ENCODE measurements at regions not wholly inside any gene's neighbourhood (a gene's known extent, or its start where the extent isn't known, plus 50 kb on each side); places are given as distances from the start of the nearest gene placed in this dataset.

DNA sequence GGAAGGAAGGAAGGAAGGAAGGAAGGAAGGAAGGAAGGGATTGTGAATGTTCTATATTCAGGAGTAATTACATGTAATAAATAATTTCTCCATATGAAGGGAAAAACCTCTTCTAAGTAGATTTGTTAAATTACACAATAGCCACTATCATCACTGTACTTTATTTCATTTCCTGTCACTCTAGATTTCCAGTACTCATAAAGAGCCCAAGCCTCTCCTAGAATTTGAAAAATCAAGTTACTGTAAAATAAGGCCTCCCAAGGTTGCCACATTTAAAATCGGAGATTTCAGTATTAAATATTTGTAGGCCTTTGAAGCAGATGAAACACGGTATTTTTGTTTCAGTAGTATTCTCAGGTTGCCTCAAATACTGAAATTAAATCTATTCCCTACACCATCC, 499.0 kb downstream of the CDH10 start:
- intact Hi-C loops (cut with DNase I; ENCODE audit: low total_unique reads) = no loop called here
- DNase-seq = no peak
- TF ChIP-seq EP300 (IDR thresholded peaks at IDR 0.05) (no peak), POLR2A (IDR thresholded peaks at IDR 0.05) (no peak), POLR2AphosphoS5 (IDR thresholded peaks at IDR 0.05) (no peak)
- TF ChIP-seq, protein P1, sequence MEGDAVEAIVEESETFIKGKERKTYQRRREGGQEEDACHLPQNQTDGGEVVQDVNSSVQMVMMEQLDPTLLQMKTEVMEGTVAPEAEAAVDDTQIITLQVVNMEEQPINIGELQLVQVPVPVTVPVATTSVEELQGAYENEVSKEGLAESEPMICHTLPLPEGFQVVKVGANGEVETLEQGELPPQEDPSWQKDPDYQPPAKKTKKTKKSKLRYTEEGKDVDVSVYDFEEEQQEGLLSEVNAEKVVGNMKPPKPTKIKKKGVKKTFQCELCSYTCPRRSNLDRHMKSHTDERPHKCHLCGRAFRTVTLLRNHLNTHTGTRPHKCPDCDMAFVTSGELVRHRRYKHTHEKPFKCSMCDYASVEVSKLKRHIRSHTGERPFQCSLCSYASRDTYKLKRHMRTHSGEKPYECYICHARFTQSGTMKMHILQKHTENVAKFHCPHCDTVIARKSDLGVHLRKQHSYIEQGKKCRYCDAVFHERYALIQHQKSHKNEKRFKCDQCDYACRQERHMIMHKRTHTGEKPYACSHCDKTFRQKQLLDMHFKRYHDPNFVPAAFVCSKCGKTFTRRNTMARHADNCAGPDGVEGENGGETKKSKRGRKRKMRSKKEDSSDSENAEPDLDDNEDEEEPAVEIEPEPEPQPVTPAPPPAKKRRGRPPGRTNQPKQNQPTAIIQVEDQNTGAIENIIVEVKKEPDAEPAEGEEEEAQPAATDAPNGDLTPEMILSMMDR (IDR thresholded peaks at IDR 0.05) = no peak
- WGBS, 5 donors = 85 to 90% (median 87%) methylated on average over 2 of the region's 2 CpGs
- H3K9me3 ChIP-seq = no peaks in the 10 kb centered on the region
- H3K4me1 ChIP-seq = no peaks in the 10 kb centered on the region
- no peak overlapping the region for H3K27ac ChIP-seq
- no peaks in the 10 kb centered on the region for H3K27me3 ChIP-seq
- no peaks in the 10 kb centered on the region for H3K36me3 ChIP-seq
- H3K4me3 ChIP-seq = no peak overlapping the region

DNA sequence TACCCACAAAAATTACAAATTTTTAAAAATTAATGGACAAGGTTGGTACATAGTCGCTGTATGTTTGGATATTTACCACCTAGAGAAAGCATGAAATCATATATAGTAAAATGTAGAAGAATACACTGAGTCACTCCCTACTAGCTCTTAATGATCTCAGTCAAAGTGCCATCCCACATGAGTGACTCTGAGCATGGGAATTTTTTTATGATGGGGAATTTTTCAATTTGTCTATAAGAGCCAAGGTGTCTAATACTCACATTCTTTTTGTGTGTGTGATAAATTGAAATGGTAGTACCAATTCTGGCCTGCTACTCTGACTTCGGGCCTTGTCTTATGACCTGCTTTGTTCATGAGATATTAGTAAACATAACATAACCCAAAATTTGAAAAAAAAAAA, 483.2 kb downstream of the CDH10 start:
- Histone ChIP-seq H3K36me3 (no peaks in the 10 kb centered on the region), H3K9me3 (no peaks in the 10 kb centered on the region), H3K4me3 (no peak overlapping the region), H3K27me3 (no peaks in the 10 kb centered on the region), H3K4me1 (no peaks in the 10 kb centered on the region), H3K27ac (no peak overlapping the region)
- intact Hi-C loops (cut with DNase I; ENCODE audit: low total_unique reads) = no loop called here
- no peak for TF ChIP-seq EP300 (IDR thresholded peaks at IDR 0.05)
- TF ChIP-seq POLR2A (IDR thresholded peaks at IDR 0.05) = no peak
- TF ChIP-seq POLR2AphosphoS5 (IDR thresholded peaks at IDR 0.05) = no peak
- TF ChIP-seq, protein P1 (IDR thresholded peaks at IDR 0.05) = no peak
- WGBS, 5 donors = 75 to 83% (median 78%) methylated on average over 2 of the region's 2 CpGs
- no peak for DNase-seq

GRCh38 chr5:24162343-24162742, 482.4 kb downstream of the CDH10 start:
- no peaks in the 10 kb centered on the region for H3K27me3 ChIP-seq
- no peak for DNase-seq
- TF ChIP-seq, protein P1 (IDR thresholded peaks at IDR 0.05) = no peak
- no peak for TF ChIP-seq EP300 (IDR thresholded peaks at IDR 0.05)
- TF ChIP-seq POLR2A (IDR thresholded peaks at IDR 0.05) = no peak
- no peak for TF ChIP-seq POLR2AphosphoS5 (IDR thresholded peaks at IDR 0.05)
- H3K27ac ChIP-seq = no peak overlapping the region
- no peaks in the 10 kb centered on the region for H3K36me3 ChIP-seq
- H3K4me1 ChIP-seq = no peaks in the 10 kb centered on the region
- intact Hi-C loops (cut with DNase I; ENCODE audit: low total_unique reads) = no loop called here
- no peak overlapping the region for H3K4me3 ChIP-seq
- H3K9me3 ChIP-seq = no peaks in the 10 kb centered on the region

- Histone ChIP-seq H3K9me3 (no peaks in the 10 kb centered on the region), H3K4me3 (no peak overlapping the region), H3K36me3 (no peaks in the 10 kb centered on the region), H3K27me3 (no peaks in the 10 kb centered on the region), H3K4me1 (no peaks in the 10 kb centered on the region), H3K27ac (no peak overlapping the region)
- TF ChIP-seq, protein P1 (IDR thresholded peaks at IDR 0.05) = no peak
- no peak for TF ChIP-seq EP300 (IDR thresholded peaks at IDR 0.05)
- no peak for TF ChIP-seq POLR2AphosphoS5 (IDR thresholded peaks at IDR 0.05)
- no peak for TF ChIP-seq POLR2A (IDR thresholded peaks at IDR 0.05)
- intact Hi-C loops (cut with DNase I; ENCODE audit: low total_unique reads) = no loop called here
- no peak for DNase-seq
- 77 to 83% (median 82%) methylated on average over 2 of the region's 2 CpGs for WGBS, 5 donors
Measured at GRCh38 chr5:24163091-24163490, 481.7 kb downstream of the CDH10 start.
